Posterior vena cava (tissue), 2 donors: ENCODE measurements at regions not wholly inside any gene's neighbourhood (a gene's known extent, or its start where the extent isn't known, plus 50 kb on each side); places are given as distances from the start of the nearest gene placed in this dataset.

Experiments
- DNase-seq: peaks from one replicate; pipeline ENCODE4 v3.0.0-alpha.2; 2020; ENCODE audit warnings: low spot score
- intact Hi-C, 2 donors: fragments of 100-400 bp; cut with DNase I; formaldehyde crosslinking; loops; one replicate each; pipeline versions ENCODE4 v1.14.1 to v1.14.2; 2022 to 2023
- donor health status: DM: yes; HTN: yes; CAD: no.
- donor health status: DM: yes; HTN: yes; CAD: no.

DNA sequence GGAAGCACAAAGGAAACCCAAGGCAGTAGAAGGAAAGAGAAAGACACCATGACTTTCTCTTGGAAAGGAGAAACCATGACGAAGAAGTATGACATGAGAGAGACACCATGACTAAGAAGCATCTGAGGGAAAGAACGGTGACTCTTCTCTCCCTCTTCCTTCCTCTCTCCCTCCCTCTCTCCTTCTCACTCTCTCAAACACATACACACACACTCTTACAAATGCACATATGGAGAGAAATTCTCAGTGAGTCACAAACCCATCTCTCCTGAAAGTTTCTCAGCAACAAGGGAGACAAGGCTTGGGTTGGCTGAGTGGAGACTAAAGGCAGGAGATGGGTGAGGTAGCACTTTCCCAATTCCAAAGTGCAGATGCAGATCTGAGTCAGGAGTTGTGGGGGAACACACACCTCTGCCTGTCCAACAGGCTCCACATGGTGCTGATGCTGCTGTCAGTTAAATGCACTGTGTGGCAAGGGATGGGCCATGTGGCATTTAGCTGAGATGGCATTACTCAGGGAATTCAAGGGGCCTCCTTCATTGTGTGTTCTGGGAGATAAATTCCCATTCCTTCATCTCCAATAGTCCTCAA is 336.7 kb upstream of the C16orf82 start:
- no peak for DNase-seq
- intact Hi-C loops, result no loop called here

DNA sequence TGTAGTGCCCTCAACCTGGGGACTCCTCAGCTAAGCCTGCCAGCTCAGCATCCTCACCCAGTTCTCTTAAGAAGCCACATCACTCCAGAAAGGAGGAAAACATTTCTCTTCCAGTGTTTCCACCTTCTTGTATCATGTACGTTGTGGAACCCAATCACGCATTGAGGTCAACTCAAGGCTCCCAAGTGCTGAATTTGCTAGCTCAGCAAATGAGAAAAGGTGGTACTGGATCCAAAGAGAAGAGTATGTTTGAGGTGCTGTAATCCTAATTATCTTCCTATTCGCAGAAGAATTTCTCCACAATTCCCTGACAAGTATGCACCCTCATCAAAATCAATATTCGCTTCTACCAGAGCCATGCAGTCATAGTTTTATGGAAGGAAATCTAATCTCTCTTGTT is 335.0 kb upstream of the C16orf82 start:
- DNase-seq, result no peak
- intact Hi-C loops, result no loop called here

DNA sequence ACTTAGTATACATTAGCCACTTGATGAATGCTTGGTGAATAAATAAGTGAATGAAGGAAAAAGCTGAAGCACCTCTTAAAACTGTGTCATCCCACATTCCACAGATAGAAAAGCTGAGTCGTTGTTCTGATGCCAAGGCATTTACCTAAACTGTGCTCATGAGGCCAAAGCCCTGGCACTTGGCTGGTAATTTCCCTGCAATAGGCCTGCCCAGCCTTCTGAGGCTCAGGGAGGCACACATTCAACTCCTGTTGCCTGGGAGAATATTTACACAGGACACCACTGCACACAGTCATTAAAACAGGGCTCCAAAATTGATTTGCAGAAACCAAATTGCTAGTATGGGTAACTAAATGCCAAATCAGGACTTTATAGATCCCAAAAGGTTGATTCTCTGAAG is 333.0 kb upstream of the C16orf82 start:
- intact Hi-C loops, result no loop called here
- no peak for DNase-seq

DNA sequence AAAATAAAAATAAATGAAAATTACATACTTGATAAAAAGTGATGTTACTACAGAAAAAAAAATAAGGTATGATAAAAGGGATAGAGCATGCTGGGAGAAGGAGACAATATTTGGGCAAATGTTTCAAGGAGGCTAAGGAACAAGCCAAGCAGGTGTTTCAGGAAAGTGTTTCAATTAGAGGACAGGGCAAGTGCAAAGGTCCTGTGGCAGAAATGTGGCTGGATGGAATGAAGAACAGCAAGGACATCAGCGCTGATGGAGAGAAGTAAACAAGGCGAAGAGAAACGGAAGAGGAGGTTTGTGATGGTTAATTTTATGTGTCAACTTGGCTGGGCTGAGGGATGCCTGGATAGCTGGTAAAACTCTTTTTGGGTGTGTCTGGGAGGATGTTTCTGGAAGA is 331.2 kb upstream of the C16orf82 start:
- no peak for DNase-seq

DNA sequence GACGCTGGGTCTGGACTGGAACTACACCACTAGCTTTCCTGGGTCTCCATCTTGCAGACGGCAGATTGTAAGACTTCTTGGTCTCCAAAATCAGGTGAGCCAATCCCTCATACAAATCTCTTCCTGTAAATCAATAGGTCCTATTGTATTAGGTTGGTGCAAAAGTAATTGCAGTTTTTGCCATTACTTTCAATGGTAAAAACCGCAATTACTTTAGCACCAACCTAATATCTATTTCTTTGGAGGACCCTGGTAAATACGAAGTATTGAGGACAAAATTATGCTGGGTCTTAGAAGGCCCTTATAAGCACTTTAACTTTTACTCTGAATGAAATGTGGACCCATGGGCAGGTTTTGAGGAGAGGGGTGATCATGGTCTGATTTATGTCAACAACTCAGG is 330.6 kb upstream of the C16orf82 start:
- no peak for DNase-seq
- intact Hi-C loops, result no loop called here

More for the DNA sequence above, 331.2 kb upstream of the C16orf82 start:
- intact Hi-C loops, result no loop called here

DNA sequence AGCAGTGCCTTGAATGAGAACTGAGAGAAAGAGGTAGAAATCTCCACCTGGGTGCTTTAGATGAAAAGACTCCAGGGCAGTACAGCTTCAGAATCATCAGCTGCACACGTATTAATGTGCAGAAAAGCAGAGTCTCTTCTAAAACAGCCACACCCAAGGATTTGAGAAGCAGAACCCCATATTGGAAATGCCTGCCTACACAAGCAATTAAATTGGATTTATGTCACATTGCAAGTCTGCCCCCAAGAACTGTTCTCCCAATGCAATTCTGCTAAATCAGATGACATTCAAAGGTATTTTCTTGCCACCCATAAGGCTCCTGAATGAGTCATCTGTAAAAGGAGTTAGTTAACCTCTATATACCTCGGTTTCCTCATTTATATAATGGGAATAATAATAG is 326.0 kb upstream of the C16orf82 start:
- no peak for DNase-seq
- intact Hi-C loops, result no loop called here

DNA sequence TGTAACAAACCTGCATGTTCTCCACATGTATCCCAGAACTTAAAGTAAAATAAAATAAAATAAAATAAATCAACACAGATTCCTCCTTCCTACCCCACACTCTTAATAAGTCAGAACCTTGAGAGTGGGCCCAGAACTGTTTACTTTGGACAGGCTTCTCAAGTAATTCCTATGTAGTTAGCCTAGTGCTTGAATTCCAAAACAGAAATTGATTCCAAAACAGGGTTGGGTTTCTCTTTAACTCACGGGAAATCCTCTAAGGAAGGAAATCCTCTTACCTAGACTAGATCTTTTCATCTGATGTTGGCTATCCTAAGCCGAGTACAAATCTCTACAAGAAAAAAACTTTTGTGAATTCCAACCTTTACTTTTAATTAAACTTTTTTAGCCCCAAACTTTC is 324.7 kb upstream of the C16orf82 start:
- intact Hi-C loops, result no loop called here
- DNase-seq, result no peak

DNA sequence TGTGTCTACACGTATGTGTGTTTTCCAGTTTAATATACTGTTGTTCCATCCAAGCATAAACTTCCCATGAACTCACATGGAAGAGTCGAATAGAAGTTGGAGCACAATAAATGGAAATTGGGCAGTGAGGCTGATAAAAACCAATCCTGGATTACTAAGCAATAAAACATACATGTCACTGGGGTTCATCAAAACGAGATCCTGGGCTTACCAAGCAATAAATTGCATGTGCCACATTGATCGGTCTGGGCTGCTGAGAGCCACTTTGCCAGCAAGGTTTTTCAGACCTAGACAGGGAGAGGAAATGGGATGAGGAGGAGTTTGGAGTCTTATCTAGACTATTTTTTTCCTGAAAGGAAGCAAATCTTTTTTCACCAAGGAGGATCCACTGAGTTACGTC is 322.3 kb upstream of the C16orf82 start:
- DNase-seq, result no peak
- intact Hi-C loops, result no loop called here

DNA sequence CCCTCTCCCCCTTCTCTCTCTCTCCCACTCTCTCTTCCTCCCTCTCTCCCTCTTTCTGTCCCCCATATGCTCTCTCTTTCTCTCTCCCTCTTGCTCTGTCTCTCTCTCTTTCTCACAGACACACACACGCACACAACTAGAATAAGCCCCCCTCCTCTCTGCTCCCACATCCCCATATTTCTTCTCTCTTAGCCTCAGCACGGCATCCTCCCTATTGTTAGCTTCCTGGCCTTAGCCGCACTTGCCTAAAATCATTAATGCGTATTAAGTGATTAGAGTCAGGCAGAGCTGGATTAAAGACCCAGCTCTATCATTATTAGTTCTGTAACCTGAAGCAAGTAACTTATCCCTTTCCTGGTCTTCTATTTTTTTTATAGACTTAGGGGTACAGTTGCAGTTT is 319.0 kb upstream of the C16orf82 start:
- intact Hi-C loops, result no loop called here
- no peak for DNase-seq

DNA sequence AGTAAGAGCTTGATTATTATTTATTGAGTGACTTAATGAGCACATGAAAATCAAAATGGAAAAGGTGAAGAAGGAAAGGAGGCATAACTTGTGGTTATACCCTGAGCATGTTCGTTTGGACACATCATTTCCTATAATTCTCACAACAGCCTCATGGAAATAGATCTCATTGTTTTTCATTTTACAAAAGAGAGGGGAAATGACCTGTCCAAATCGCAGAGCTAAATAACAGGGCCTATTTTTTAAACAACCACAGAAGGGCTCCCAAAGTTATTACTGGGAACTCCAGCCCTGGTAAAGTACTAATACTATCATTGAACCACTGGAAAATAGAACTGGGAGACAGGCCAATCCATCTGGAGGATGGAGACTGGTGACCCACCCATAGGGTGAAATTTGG is 317.7 kb upstream of the C16orf82 start:
- intact Hi-C loops, result no loop called here
- no peak for DNase-seq

DNA sequence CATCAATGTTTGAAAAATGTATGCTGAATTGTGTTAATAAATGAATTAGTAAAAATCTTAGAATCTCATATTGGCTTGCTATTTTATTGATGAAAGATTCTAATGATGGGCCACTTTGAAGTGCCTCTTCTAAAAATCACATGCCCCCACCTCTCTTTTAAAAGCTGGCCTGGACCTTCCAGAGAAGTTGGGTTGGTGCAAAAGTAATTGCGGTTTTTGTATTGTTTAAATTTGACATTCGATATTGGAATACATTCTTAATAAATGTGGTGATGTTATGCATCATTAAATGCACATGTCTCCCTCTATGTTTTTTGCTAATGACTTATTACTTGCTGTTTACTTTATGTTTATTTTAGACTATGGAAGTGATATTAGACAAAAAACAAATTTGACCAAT is 314.6 kb upstream of the C16orf82 start:
- intact Hi-C loops, result no loop called here
- DNase-seq, result no peak

DNA sequence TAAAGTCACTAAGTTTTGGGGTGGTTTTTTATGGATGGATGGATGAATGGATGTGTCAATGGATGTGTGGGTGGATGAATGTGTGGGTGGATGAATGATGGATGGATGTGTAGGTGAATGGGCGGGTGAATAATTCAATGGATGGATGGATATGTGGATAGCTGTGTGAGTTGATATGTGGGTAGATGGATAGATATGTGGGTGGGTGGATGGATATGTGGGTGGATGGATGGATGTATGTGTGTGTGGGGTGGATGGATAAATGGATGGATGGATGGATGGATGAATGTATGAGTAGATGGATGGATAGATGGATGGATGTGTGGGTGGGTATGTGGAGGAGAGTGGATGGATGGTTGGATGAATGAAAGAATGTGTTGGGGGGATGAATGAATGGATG is 310.1 kb upstream of the C16orf82 start:
- no peak for DNase-seq
- intact Hi-C loops, result no loop called here

DNA sequence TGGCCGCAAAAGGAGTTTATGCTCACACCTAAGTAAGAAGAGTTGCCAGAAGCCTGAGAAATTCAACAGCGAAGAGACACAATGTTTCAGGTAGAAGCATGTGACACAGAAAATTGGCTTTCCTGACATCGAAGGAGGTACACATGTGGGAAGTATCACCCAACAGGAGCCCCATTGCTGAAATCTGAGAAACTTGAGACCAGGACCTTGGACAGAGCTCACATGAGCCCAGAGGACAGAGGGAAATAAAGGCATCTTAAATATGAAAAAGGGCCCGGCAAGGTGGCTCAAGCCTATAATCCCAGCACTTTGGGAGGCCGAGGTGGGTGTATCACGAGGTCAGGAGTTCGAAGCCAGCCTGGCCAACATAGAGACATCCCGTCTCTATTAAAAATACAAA is 304.1 kb upstream of the C16orf82 start:
- DNase-seq, result no peak
- intact Hi-C loops, result no loop called here

DNA sequence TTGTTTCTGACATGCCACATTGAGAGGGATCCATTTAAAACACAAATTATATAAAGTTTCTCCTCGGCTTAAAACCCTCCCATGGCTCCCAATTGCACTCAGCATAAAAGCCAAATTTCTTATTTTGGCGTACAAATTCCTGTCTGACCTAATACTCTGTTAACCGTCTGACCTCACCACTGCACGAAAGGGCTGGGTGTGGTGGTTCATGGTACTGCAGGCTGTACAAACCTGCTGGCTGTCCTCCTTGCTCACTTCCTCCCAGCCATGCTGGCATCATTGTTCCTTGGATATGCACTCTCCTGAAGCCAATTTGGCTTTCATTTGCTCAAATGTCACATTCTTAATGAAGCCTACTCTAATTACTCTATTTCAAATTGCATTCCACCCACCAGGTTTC is 301.6 kb upstream of the C16orf82 start:
- DNase-seq, result no peak
- intact Hi-C loops, result no loop called here

DNA sequence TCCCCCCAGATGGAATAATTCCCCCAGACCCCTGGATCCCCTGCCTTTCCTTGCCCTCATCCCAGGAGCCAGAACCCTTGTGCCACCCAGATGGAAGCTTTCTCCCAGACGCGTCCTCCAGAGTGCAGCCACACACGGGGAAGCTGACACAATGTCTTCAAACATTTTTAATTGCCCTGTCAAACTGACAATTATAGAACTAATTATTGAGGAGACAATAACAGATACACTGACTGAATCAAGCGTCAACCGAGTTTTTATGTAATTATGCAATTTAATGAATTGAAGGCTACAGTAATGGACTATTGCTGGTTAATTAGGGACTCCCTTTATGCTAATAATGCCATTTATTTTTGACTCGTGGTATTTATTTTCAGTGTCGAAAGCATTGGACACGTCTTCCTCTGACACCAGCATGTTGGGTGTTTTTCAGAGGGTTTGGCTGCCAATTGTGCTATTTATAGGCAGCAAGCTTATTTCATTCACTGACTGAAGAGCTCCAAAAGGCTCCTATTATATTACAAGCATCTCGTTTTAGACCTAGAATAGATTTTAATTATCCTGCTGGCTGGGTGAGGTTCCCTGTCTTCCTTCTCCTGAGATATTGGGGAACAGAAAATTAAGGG is 298.2 kb upstream of the C16orf82 start:
- intact Hi-C loops, result no loop called here
- no peak for DNase-seq

DNA sequence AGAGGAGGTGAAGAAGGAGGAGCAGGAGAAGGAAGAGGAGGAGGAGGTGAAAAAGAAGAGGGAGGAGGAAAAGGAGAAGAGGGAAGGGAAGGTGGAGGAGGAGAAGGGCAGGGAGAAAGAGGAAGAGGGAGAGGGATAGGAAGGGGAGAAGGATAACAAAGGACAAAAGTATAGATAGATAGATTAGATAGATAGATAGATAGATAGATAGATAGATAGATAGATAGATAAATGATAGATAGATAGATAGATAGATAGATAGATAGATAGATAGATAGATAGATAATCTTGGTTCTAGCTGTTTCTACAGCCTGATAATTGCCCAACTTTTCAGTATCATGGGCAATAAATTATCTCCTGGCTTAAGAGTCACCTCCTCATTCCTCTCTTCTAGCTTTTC is 296.2 kb upstream of the C16orf82 start:
- DNase-seq, result no peak
- intact Hi-C loops, result no loop called here

DNA sequence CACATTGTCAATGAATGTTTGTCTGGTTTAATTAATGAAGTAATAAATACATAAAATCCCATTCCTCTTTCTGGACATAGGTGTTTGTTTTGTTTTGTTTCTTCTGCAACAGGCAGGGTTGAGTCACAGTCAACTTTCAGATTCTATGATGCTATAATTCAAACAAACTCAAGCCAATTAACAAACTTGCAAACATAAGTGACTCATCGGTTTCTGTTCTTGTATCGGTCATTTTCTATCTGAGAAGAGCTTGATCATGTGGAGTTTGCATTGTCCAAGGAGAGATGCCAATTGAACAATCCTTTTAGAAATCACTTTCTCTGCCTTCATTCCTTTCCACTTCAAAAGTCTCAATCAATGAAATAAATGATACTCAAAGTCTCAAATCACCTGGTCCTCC is 294.2 kb upstream of the C16orf82 start:
- intact Hi-C loops, result no loop called here

DNA sequence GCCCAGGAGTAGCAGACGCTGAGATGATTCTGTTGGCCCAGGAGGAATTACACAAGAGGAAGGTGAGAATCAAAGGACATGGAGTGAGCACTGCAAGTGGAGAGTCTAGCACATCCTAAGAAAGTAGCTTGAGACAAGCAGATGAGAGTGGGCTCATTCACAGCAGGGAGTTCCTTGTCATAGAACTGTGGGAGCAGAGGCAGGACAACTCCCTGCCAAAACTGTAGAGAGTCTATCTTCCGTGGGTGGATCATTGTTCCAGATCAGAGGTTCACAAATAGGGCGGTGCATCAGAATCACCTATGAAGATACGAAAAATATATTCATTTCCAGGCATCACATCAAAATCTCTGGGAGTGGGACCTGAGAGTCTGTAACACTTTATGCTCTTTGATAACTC is 288.9 kb upstream of the C16orf82 start:
- no peak for DNase-seq
- intact Hi-C loops, result no loop called here

More for the DNA sequence above, 294.2 kb upstream of the C16orf82 start:
- DNase-seq, result no peak

DNA sequence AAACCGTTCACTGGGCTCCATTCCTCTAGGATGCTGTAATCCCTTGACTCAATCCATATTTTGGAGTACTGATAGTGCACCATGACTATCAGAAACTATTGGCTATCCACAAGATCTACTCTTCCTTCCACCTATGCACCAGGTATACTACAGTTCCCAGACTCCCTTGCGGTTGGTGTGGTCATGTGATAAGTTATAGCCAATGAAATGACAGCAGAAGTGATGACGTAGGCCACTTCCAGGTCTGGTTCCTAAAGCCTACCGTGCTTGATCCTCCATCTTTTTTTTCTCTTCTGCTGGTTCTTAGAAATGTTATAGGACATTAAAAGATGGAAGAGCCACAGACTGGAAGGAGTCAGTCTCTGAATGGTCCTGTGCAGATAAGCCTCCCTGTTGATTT is 278.8 kb upstream of the C16orf82 start:
- intact Hi-C loops, result no loop called here

DNA sequence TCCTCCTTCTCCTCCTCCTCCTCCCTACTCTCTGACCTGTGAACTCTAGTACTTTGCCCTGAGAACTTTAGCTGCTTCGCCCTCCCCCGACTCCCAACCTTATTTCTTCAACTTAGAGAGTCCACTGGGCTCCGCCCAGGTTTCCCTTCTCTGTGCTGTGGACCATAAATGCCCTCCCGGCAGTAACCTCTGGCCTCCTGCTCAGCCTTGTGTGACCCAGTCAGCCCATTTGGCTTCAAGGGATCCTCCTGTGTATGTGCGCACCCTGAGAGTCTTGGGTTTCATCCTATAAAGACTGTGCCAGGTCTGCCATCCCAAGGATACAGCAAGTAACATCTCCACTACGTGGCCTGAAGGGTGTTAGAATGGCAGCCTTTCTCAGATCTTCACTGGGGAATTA is 275.6 kb upstream of the C16orf82 start:
- intact Hi-C loops, result loop anchor here in 1 of 2 donors (10.0 kb wide), 1 partner anchor 166 kb away; no protein-coding TSS in a partner anchor
- no peak for DNase-seq

More for the DNA sequence above, 278.8 kb upstream of the C16orf82 start:
- no peak for DNase-seq

DNA sequence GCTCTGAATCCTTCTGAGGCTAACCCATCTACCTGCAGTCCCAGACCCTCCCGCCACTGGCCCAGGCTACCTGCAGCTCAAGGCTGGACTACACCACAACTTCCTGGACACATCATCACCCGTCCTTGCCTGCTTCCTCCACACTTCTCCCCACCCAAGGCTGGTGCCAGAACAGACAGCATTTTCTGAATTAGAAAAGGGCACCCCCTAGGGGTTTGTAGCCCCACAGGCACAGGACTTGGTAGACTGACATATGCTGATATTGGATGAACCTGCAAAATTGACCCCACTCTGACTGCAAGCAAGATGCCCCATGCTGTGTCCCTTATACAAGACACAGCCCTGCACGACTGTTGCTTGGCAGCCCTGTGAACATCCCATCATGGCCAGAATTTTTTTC is 271.5 kb upstream of the C16orf82 start:
- DNase-seq, result no peak
- intact Hi-C loops, result loop anchor here in 1 of 2 donors (10.0 kb wide), 1 partner anchor 170 kb away; no protein-coding TSS in a partner anchor

DNA sequence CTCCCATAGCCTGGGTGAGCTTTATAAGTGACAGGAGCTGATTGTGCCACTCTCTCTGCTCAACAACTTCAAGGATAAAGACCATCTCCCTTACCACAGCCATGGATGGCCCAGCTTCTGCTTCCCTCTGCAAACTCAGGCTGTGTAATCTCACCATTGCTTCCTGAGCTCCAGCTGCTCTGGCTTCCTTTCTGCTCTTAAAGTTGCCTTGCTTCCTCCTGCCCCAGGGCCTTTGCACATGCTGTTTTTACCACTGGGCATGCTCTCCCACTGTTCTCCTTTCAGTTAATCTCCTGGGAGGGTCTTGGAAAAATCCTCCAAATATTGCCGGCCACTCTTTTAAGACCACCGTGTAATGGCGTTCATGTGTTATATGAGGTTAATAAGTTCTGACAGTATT is 265.1 kb upstream of the C16orf82 start:
- intact Hi-C loops, result no loop called here
- DNase-seq, result no peak
